SK-N-DZ (cell line): ENCODE measurements at regions not wholly inside any gene's neighbourhood (a gene's known extent, or its start where the extent isn't known, plus 50 kb on each side); places are given as distances from the start of the nearest gene placed in this dataset.

Source experiments
- DNase-seq: peaks from one replicate; pipeline ENCODE4 v3.0.0-alpha.2; 2015; ENCODE audit warnings: low spot score

DNA sequence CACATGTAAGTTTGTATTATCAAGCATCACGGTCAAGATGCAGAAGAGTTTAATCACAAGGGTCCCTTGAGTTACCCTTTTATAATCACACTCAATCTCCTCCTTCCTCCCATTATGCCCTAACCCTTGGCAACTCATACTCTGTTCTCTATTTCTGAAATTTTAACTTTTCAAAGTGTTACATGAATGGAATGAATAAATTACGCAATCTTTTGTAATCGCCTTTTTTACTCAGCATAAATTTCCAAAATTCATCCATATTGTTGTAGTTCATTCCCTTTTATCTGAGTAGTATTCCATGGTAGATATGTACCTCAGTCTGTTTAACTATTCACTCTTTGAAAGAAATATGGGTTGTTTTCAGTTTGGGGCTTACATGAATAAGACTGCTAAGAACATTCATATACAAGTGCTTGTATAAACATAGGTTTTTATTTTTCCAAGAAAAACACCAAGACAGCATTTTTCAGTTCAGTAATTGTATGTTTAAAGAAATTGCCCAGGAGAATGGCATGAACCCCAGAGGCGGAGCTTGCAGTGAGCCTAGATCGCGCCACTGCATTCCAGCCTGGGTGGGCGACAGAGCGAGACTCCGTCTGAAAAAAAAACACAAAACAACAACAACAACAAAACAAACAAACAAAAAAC lies 430.9 kb upstream of the KCNH7 start:
- DNase-seq: no peak

DNA sequence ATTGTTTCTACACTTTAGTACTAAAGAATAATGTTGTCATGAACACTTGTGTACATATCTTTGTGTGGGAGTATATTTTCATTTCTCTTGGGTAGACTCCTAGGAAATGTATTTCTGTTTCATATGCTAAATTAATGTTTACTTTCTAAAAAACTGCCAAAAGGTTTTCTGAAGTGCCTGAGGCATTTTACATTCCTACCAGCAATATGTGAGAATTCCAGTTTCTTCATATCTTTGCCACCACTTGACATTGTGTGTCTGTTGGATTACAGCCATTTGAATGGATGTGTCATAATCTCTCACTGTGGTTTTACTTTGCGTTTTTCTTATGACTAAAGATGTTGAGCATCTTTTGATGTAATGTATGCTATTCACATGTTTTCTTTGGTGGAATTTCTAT lies 428.2 kb upstream of the KCNH7 start:
- no peak for DNase-seq

DNA sequence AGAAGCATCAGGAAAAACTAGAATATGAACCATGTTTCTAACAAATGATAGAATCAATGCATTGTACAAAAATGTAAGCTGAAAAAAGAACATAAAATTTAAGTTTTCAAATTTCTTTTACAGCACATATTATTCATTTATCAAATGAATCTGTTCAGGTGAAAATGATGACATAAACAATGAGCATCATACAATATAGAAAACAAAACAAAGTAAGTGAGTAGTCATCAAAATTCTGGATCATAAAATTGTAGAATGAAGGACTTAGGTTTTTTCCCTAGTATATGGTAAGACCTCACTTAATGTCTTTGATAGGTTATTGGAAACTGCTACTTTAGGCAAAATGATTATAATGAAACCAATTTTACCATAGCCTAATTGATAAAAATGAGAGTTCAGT lies 427.0 kb upstream of the KCNH7 start:
- DNase-seq: no peak

DNA sequence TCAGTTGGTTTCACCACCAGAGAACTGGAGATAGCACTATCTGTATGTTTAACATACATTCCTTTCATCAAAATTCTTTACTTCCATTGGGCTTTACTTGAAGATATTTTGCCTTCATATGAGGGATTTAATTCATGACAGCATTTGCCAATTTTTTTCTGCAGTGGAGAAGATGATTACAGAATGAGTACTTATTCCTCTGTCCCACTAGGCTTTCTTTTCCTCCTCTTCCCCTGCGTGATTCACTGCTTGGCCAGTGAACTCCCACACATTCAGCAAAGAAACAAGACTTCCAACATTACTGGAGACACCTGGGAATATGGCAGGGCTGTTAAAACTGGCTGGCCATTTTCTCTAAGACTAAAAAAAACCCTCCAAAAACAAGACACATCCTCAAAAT lies 425.8 kb upstream of the KCNH7 start:
- no peak for DNase-seq

DNA sequence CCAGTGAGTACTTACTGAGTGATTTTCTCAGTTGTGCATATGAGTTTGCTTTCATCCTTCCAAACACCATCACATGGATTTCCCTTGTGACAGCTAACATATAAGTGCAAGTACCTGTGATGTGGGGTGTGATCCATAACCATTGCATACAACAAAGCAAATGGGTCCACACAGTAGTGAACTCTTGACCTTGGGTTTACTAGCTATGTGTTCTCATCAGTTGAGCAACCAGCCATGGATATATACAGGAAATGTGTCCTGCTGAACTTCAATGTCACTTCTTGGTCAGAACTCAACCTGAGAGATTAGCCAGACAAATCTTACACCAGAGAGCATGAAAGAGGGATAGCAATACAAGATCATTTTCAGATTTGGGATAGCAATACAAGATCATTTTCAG lies 420.9 kb upstream of the KCNH7 start:
- DNase-seq: peak; percentile 86

DNA sequence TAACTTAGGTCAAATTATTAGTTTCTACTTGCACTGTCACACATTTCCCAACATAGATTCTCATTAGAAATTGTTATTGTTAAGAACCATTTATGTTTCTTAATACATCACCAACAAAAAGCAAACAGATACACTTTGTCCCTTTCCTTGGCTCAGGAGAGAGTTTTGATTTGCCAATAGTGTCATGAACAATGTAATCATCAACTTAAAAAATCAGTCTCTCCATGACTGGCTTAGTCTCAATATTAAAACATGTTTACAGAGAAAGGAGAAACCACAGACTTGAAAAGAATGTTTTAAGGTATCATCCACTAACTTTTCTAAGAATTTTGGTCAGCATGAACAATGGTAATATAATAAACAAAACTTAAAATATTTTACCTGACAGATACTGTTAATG lies 416.5 kb upstream of the KCNH7 start:
- DNase-seq: no peak

DNA sequence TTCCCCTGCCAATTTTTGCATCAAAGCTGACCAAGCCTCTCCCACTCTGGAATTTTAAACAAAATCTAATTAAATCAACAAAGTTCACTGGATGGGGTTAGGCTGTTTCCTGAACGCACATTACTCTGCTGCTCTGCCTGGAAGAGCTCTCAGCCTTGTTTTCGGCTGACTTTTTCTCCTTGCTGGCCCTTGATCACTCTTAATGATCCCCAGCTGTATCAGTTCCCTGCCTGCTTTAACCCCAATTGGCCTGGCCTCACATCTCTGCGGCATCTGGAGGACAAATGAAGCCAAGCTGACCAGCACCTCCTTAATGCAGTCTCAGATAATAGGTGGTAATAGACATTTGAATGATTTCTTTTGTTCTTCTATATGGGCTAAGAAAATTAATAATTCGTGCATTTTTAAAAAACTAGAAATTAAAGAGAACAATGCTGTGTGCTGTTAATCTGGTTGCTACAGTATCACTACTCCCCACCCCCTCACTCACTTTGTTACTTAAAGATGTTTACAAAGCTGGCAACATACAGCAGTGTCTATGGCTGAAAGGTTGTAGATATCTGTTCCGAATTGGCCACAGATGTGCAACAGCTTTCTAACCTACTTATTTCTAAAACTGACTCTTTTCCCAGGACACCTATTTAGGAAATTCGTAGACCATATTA lies 415.2 kb upstream of the KCNH7 start:
- peak; percentile 15 for DNase-seq

DNA sequence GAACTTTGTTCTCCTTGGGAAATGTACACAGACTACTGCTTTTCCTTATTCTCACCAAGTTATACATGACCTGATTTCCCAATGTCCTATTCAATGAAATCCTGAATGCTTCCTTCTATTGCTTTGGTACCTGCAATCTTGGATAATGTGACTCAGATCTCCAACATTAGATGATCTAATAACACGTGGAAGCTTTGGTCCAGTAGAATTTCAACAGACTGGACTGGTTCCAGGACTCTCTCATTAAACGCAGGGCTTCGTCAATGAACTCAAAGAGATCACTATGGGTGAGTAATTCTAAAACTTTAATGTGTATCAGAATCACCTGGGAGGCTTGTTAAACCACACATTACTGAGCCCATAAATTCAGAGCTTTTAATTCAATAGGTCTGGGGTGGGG lies 413.6 kb upstream of the KCNH7 start:
- no peak for DNase-seq

DNA sequence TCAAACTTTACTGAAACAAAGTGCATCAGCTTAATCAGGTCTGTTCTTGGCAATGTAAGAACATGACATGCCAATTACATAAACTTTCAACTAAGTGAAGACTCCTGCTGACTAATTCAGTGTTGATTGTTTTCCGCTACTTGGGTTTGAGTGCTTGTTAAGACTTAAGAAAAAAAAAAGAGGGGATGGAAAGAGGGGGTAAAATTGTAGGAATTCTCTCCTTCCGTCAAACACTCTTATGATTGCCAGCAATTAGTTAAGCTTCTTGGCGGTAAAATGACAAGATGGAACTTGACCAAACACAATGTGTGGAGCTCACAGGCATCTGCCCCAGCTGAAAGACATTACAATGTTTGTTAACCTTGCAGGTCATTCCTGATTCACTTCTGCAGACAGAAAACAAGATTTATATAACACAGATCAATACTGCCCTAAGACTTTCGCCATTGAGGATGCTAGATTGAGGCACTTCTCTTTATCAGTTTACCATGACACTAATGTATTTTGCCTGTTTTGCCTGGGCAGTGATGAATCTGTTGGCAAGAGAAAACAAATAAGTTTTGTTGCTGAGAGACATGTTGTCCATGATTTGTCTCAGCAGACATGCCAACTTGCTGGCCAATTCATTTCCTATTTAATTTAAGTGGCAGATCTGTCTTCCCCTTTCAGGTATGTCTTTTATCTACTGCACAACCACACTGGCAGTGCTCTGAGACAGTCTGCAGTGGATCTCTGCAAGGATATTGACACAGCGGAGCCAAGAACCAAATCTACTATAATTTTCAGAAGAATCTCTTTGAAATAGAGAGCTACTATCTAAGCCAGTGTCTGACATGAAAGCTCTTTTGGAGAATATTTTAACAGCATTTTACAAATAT lies 410.0 kb upstream of the KCNH7 start:
- peak; percentile 93 for DNase-seq

DNA sequence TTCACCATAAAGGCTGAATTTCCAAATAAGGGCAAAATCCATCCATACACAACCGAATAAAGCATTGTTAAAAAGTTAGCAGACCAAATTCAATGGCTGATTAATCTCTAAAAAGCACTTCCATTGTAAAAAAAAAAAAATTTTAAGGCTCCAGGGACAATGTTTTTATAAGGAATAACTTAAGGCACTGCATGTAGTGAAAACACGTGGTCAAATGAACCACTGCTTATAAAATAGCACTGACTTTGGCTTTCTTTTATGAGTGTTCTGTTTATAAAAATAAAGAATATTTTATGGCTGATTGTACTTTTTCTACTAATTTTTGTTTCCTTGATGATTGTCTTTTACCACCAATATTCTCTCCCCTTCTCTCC lies 409.3 kb upstream of the KCNH7 start:
- DNase-seq: no peak

DNA sequence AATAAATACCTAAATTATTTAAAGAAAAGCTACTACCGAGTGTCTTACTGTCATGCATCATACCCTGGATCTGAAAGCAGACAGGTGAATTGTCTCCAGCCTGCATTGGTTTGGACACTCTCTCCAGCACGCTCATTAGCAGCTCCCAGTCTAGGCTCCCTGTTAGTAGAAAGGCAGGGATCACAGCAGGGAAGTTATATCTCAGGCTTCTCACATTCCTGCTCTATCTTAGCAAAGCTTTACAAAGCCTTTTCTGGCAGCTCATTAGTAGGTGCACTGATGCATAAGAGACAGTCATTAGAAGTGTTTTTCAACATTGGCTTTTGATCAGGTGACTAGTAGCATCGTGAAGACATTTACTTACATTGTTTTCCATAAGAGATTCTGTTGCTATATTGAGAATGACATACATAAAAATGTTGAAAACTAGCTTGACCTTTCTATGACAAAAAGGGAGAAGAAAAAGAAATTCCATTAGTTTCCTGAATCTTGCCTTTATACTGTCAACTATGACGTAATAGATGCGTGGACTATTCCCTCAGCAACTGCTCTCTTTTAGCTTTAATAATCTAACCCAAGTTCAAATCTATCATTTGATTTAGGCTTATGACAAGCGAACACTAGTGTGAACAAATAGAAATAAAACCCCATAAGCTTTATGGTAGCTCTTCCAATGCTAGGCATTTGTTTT lies 408.7 kb upstream of the KCNH7 start:
- DNase-seq: no peak

DNA sequence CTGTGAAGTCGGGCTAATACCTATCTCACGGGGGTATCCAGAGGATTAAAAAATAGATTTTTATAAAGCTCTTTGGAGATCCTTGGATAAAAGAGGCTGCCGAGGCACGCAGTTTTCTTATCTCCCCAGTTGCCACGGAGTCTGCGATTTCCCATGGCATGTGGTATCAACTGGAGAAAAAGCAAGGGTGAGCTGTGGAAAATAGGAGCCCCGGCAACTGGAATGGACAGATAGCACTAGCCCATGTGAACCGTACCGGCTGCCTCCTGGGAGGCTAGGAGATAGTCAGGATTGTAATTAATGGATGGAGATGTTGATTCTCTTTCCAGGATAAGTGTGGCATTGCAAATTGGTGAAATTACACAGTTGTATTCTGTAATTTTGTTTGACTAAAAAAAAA lies 407.6 kb upstream of the KCNH7 start:
- no peak for DNase-seq

DNA sequence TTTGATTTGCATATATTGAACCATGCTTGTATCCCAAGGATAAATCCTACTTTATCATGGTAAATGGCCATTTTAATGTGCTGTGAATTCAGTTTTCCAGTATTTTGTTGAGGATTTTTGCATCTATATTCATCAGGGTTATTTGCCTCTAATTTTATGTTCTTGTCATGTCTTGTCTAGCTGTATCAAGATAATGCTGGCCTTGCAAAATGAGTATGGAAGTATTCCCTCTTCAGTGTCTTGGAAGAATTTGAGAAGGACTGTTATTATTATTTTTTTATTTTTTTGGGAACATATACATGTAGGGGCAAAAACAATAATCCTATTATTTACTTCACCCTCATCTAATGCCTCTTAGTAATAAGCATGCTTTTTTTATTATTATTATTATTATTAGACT lies 398.0 kb upstream of the KCNH7 start:
- no peak for DNase-seq

DNA sequence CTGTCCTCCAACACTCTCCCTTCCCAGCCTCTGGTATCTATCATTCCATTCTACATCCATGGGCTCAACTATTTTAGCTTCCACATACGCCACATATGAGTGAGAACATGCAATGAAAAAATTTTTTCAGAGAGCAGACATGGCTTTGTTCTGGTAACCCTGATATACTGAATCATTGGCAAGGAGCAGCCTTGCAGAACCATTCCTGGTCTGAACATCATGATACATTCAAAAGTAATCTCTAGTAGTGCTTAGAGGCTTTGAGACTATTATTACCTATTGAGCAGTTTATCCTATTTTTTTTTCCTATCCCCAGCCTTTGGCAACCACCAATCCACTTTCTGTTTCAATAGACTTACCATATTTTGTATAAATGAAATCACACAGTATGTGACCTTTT lies 393.1 kb upstream of the KCNH7 start:
- DNase-seq: no peak

DNA sequence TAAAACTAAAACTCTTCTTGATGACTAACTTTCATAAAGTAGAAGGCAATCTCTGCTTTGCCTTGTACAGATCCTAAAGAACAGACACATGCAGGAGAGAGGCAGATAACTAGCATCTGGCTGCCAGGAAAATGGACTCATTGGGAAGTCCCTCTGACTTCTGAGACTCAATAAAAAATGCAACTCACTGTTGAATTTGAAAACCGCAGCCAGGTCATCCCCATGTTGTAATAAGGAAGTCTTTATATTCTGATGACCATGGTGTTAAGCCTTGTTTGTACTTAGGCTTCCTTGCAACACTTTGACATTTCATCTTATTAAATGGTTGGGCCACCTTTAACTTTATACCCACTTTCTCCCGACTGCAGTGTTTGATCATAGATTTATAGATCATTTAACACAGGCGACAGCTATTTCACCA lies 375.1 kb upstream of the KCNH7 start:
- no peak for DNase-seq

DNA sequence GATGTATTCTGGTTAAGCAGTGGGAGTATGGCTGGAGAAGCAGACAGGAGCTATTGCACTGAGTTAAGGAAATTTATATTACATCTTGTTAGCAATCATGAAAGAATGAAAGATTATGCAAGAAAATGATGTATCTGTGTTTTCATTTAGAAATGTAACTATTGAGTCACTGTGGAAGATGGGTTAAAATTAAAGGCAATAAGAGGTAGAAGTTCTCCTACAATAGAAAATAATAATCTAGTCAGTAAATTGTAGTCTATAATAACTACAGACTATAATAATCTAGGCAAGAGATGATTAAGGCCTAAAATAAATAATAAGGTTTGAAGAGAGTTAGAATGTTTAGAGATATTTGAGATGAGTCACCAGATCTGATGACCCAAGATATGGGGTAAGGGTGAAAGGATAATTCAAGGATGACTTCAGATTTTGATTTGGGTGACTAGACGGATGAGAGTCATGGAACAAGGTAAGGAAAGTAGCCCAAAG lies 371.9 kb upstream of the KCNH7 start:
- DNase-seq: no peak

DNA sequence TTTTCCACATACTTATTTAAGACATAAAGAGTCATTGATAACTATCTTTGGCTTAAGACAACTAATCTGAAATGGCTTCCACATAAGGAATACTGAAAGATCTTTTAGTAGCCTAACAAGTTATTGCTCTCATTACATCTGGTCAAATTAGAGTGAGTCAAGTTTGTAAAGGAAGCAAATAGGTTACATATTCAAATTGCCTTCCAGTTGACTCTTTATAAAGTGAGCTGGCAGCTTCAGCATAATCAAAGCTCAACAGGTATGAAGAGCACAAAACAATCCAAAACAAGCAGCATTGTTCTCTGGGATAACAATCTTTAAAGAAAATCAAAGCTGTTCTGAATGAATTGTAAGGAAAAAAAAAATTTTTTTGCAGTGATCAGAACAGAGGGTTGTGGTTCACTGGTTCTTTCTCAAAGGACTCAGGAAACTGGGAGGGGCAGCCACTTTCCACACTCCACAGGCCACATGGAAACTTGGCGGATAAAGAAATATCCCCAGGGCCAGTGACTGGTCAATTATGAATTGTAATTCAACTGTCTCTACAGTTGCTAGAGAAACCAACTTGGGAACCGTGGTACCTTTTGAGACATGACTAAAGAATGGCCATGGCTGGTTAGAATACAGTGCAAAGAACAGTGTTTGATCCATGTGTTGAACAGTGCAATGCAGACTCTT lies 369.3 kb upstream of the KCNH7 start:
- DNase-seq: no peak

DNA sequence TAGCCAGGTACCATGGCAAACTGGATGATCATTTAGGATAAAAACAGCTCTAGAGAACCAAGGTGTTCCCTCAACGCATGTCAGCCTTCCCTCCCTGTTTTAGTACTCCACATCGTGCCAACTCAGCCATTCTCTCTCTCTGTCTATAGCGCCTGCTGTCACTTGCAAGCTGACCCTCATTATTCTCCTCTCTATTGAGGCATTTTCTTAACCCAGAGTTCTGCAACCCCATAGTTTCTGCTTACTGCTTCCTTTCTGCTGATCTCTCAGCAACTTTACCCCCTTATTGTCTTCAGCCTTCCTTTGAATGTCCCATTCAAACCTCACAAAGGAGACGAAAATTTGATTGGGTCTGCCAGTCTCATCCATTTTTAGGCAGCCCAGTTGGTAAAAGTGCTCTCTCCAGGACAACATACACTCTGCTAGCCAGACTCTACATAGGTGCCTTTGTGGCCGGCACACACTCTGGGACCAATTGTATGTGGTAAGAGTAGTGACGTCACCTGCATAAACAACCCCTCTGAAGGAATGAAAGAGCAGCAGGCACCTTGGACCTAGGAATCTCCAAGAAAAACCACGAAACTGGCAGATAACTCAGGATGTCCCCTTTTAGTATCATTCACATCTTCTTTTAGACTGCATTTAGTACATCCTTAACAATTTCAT lies 367.2 kb upstream of the KCNH7 start:
- no peak for DNase-seq

DNA sequence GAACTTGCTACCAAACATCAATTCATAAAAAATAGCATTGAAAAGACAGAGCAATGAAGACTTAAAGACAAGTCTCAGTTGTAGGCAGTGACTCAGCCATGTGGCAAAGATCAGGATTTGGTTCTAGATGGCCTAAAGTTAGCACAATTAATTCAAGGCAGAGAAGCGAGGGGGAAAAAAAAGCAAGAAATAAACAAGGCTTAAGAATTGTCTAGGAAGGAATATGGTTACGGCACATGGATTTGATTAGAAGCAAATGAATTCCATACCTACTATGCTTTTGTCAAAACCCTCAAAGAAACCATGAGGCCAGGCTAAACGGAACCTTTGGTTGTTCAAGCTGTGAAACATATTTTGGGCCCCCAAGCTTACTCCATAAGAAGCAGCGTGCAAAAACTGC lies 362.2 kb upstream of the KCNH7 start:
- no peak for DNase-seq

DNA sequence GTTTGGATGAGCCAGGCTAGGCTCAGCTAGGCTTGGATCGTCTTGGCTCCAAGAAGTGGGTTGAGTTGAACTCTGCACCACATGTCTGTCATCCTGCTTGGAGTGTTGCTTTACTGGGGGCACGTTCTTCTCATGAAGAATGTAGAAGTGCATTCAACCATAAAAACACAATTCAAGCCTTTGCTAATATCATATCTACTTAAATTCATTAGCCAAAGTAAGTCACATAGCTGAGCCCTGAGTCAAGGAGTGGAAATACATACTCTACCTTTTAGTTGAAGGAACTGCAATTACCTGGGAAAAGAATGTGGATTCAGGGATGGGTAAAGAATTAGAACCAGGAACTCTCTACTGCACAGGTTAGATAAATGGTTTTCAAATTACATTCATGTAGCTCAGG lies 360.4 kb upstream of the KCNH7 start:
- no peak for DNase-seq

DNA sequence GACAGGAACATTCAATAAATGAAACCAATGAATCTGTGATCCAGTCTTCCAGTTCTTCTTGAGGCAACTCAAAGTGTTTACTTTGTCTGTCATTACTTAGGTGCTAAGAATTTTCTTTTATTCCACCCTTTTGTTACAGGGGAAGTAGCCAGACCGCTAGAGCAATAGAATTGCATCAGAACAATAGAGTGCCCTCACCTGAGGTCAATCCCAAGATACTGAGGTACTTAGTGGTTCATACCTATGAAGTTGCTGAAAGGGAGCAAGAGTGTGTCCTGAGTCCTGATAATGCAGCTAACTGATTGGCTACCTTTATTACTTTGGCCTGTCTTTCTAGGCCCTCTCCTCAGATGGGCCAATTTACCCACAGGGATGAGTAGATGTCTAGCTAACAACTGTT lies 359.4 kb upstream of the KCNH7 start:
- no peak for DNase-seq
